AG20443 (cell line): ENCODE measurements at regions not wholly inside any gene's neighbourhood (a gene's known extent, or its start where the extent isn't known, plus 50 kb on each side); places are given as distances from the start of the nearest gene placed in this dataset.

Source experiments
- DNase-seq: peaks from one replicate; pipeline ENCODE4 v3.0.0; 2012; ENCODE audit warnings: low spot score, mixed read lengths

GRCh38 chr1:11596295-11596694 is 57.9 kb downstream of the FBXO2 start:
- DNase-seq, result no peak

DNA sequence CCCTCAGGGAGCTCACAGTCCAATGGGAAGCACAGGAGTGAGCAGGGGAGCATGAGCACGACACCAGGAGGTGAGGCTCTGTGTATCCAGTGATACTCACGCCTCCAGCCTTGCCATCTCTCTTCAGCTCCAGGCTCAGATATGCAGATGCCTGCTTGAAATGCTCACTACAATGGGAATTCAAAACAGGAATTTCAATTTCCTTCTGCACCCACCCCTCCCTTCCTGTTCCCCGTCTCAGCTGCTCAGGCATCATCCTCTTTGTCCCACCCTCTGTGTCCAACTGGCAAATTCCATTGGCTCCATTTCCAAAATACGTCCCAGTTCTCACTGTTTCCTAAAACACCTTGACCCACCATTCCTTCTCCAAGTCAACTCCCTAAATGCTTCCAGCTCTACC is 58.9 kb downstream of the FBXO2 start:
- no peak for DNase-seq

DNA sequence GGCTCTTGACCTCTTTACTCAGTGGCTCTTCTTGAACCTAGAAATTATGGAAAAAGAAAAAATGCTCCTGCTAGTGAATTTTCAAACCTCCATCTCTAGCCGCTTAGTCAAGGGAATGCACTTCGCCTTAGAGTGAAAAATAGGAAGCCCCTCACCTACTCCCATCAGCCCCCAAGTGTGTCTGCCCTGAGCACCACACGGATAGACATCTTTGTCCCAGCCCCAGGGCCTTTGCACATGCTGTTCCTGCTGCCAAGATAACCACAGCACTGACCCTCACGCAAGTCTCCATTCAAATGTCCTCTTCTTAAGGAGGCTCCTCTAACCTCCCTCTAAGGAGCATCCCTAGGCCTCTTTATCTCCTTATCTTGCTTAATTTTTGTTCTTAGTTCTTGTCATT is 59.6 kb downstream of the FBXO2 start:
- no peak for DNase-seq

DNA sequence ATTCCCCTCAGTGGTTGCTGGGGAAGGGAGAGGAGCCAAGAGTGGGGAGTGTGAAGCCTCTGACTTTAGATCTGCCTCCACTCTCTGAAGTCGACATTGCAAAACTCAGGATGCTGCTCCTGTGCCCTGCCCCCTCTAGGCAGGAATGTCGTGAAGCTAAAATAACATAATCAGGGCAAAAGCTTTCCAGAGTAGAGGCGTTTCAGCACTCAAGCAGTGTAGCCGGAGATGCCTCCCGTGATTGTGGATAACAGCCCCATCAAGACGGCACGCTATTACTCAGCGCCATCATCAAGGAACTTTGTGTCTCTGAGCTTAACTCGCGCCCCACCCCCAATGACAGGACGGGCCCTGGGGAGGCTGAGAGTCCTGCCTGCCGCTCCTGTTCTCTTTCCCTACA is 60.0 kb downstream of the FBXO2 start:
- DNase-seq, result peak; percentile 49

DNA sequence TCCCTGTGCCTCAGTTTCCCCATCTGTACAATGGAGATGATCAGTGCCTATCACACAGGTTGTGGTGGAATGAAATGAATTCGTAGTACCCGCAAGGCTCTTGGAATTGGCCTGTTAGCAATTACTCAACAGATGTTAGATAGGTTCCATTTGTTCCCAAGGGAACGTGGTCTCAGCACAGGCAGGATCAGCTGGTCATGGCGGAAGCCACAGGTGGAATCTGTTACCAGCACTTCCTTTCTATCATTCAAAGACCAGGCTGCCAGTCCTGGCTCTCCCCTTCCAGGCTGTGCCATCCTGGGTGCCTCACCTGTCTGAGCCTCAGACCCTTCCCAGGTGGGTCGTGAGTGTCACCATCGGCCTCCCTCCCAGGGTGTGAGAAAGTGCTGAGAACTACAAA is 61.5 kb downstream of the FBXO2 start:
- DNase-seq, result no peak

GRCh38 chr1:11590395-11590794 is 63.8 kb downstream of the FBXO2 start:
- no peak for DNase-seq
